CD14-positive monocyte (primary cell): ENCODE measurements at regions not wholly inside any gene's neighbourhood (a gene's known extent, or its start where the extent isn't known, plus 50 kb on each side); places are given as distances from the start of the nearest gene placed in this dataset.

Experiments
- DNase-seq, 3 donors: peaks; one replicate each; pipeline ENCODE4 v3.0.0-alpha.2; 2011 to 2022
- H2AFZ ChIP-seq: 2 replicates; pipeline ENCODE4 v1.6.0; 2012; ENCODE audit warnings: mild to moderate bottlenecking, low read depth, low read length, inconsistent platforms; ENCODE audit not compliant: insufficient read depth, poor library complexity, severe bottlenecking
- H3K27ac ChIP-seq, 2 donors: 1 replicate in 1 of 2; 2 replicates in 1 of 2; pipeline ENCODE4 v1.5.1; 2012 to 2013; ENCODE audit warnings: low read length in 2 of 2, control low read depth in 1 of 2, inconsistent platforms in 1 of 2, low read depth in 1 of 2, mild to moderate bottlenecking in 1 of 2
- H3K27me3 ChIP-seq, 2 donors: one replicate each; pipeline versions ENCODE4 v1.6.0 to v1.6.1; 2011 to 2013; ENCODE audit warnings: low read length in 2 of 2; ENCODE audit not compliant: control insufficient read depth in 2 of 2, insufficient read depth in 2 of 2
- H3K36me3 ChIP-seq, 2 donors: replicated peaks in 1 of 2; 1 replicate in 1 of 2; 2 replicates in 1 of 2; pipeline versions ENCODE4 v1.5.1 to v1.6.1; 2012 to 2013; ENCODE audit warnings: low read length in 2 of 2, control low read depth in 1 of 2, inconsistent platforms in 1 of 2, mild to moderate bottlenecking in 1 of 2; ENCODE audit not compliant: insufficient read depth in 2 of 2, control insufficient read depth in 1 of 2
- H3K4me1 ChIP-seq, 2 donors: 1 replicate in 1 of 2; 2 replicates in 1 of 2; pipeline versions ENCODE4 v1.5.1 to v1.6.1; 2012 to 2013; ENCODE audit warnings: low read length in 2 of 2, control low read depth in 1 of 2, inconsistent platforms in 1 of 2, mild to moderate bottlenecking in 1 of 2, moderate library complexity in 1 of 2; ENCODE audit not compliant: insufficient read depth in 2 of 2, control insufficient read depth in 1 of 2
- H3K4me2 ChIP-seq: replicated peaks from 2 replicates; pipeline ENCODE3; 2012; ENCODE audit warnings: low read length, moderate library complexity, mild to moderate bottlenecking; ENCODE audit not compliant: poor library complexity, severe bottlenecking; ENCODE audit errors: extremely low read depth
- H3K4me3 ChIP-seq, 3 experiments: fragments of 200-600 bp in 1 of 3; sonication (generic) in 1 of 3; replicated peaks in 1 of 3; 1 replicate in 2 of 3; 2 replicates in 1 of 3; pipeline ENCODE4 v1.5.1; 2011 to 2013; ENCODE audit warnings: low read length in 3 of 3, mild to moderate bottlenecking in 3 of 3, control low read depth in 2 of 3, low read depth in 2 of 3, inconsistent platforms in 1 of 3, moderate library complexity in 1 of 3
- H3K79me2 ChIP-seq: 2 replicates; pipeline ENCODE4 v1.6.0; 2012; ENCODE audit warnings: mild to moderate bottlenecking, control low read depth, inconsistent platforms, low read length, moderate library complexity; ENCODE audit not compliant: insufficient read depth
- H3K9ac ChIP-seq: 2 replicates; pipeline ENCODE4 v1.6.0; 2017; ENCODE audit warnings: low read length, mild to moderate bottlenecking; ENCODE audit not compliant: insufficient read depth, poor library complexity, severe bottlenecking
- H3K9me3 ChIP-seq, 2 donors: replicated peaks in 1 of 2; 1 replicate in 1 of 2; 2 replicates in 1 of 2; pipeline versions ENCODE4 v1.5.1 to v1.6.1; 2012 to 2013; ENCODE audit warnings: low read length in 2 of 2, control low read depth in 1 of 2; ENCODE audit not compliant: control insufficient read depth in 1 of 2, insufficient read depth in 1 of 2
- H4K20me1 ChIP-seq: 2 replicates; pipeline ENCODE4 v1.6.0; 2012; ENCODE audit warnings: mild to moderate bottlenecking, low read length, control low read depth, moderate library complexity; ENCODE audit not compliant: insufficient read depth
- H3K27ac Mint-ChIP-seq, 7 donors: one replicate each; pipeline ENCODE4 v1.8.0; 2020; ENCODE audit warnings: mild to moderate bottlenecking in 7 of 7, mixed read lengths in 7 of 7, moderate library complexity in 6 of 7, inconsistent platforms in 2 of 7
- H3K27me3 Mint-ChIP-seq, 3 donors: one replicate each; pipeline ENCODE4 v1.8.0; 2021 to 2022; ENCODE audit warnings: low read depth in 3 of 3, mild to moderate bottlenecking in 3 of 3, mixed read lengths in 3 of 3, moderate library complexity in 3 of 3, inconsistent platforms in 1 of 3
- H3K36me3 Mint-ChIP-seq, 2 donors: one replicate each; pipeline ENCODE4 v1.8.0; 2020; ENCODE audit warnings: mixed read lengths in 2 of 2, inconsistent platforms in 1 of 2, mild to moderate bottlenecking in 1 of 2
- H3K4me1 Mint-ChIP-seq: one replicate; pipeline ENCODE4 v1.8.0; 2020; ENCODE audit warnings: mild to moderate bottlenecking, mixed read lengths
- H3K4me3 Mint-ChIP-seq, 2 donors: one replicate each; pipeline ENCODE4 v1.8.0; 2020; ENCODE audit warnings: mild to moderate bottlenecking in 2 of 2, mixed read lengths in 2 of 2, moderate library complexity in 1 of 2
- H3K9me3 Mint-ChIP-seq, 7 donors: one replicate each; pipeline ENCODE4 v1.8.0; 2020 to 2022; ENCODE audit warnings: mixed read lengths in 7 of 7, mild to moderate bottlenecking in 6 of 7, moderate library complexity in 6 of 7, inconsistent platforms in 2 of 7
- WGBS: methylation state at CpG from one replicate; pipeline ENCODE4 v1.1.5; 2013; ENCODE audit warnings: missing lambda C conversion rate; ENCODE audit not compliant: insufficient coverage; 5-methylcytosine and 5-hydroxymethylcytosine counted together
- intact Hi-C, 2 donors: fragments of 100-400 bp; cut with micrococcal nuclease; formaldehyde crosslinking; loops; one replicate each; pipeline versions ENCODE4 v1.15.0 to v1.15.1; 2023
- TF ChIP-seq, protein P1 (sequence below): fragments of 200-600 bp; IDR thresholded peaks from one replicate; pipeline ENCODE4 v1.8.0; 2022; ENCODE audit warnings: antibody characterized with exemption, mild to moderate bottlenecking

DNA sequence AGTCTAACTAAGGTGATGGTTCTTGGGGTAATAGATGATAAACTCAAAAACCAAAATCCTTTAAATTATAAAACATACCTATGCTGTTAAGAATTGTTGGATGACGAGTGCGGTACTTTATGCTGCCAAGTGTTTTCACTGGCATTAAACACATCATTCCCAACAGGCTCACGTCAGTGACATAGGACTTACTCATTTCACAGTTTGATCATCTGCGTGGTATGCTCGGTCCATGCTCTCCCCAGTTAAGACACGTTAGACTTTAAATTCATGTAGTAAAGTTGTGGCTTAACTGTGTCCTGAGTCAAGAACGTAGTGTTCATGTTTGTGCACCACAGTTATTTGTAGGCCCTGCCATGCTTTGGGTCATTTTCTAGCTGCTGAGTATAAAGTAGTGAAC is 125.6 kb upstream of the MYT1L start:
- no peak overlapping the region for H3K4me3 ChIP-seq
- H3K36me3 ChIP-seq, result no peaks in the 10 kb centered on the region
- intact Hi-C loops, result no loop called here
- H3K27ac ChIP-seq, result no peak overlapping the region
- H3K9me3 Mint-ChIP-seq, result peaks cover 0 to 6% (median 2%) of the 10 kb centered on the region in 7 donors
- TF ChIP-seq, protein P1, sequence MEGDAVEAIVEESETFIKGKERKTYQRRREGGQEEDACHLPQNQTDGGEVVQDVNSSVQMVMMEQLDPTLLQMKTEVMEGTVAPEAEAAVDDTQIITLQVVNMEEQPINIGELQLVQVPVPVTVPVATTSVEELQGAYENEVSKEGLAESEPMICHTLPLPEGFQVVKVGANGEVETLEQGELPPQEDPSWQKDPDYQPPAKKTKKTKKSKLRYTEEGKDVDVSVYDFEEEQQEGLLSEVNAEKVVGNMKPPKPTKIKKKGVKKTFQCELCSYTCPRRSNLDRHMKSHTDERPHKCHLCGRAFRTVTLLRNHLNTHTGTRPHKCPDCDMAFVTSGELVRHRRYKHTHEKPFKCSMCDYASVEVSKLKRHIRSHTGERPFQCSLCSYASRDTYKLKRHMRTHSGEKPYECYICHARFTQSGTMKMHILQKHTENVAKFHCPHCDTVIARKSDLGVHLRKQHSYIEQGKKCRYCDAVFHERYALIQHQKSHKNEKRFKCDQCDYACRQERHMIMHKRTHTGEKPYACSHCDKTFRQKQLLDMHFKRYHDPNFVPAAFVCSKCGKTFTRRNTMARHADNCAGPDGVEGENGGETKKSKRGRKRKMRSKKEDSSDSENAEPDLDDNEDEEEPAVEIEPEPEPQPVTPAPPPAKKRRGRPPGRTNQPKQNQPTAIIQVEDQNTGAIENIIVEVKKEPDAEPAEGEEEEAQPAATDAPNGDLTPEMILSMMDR, result no peak
- DNase-seq, result no peak
- H3K27me3 Mint-ChIP-seq, result peaks cover 0 to 1% (median 0%) of the 10 kb centered on the region in 3 donors
- no peaks in the 10 kb centered on the region for H3K36me3 Mint-ChIP-seq
- no peak overlapping the region for H3K4me3 Mint-ChIP-seq
- WGBS, result 93% methylated on average over 4 of the region's 7 CpGs
- H3K79me2 ChIP-seq, result no peaks in the 10 kb centered on the region
- no peaks in the 10 kb centered on the region for H3K27me3 ChIP-seq
- no peaks in the 10 kb centered on the region for H4K20me1 ChIP-seq
- no peak overlapping the region for H3K9ac ChIP-seq
- H3K4me2 ChIP-seq, result no peak overlapping the region
- H3K9me3 ChIP-seq, result no peaks in the 10 kb centered on the region
- no peak overlapping the region for H3K27ac Mint-ChIP-seq
- no peaks in the 10 kb centered on the region for H3K4me1 Mint-ChIP-seq
- no peak overlapping the region for H2AFZ ChIP-seq
- no peaks in the 10 kb centered on the region for H3K4me1 ChIP-seq

DNA sequence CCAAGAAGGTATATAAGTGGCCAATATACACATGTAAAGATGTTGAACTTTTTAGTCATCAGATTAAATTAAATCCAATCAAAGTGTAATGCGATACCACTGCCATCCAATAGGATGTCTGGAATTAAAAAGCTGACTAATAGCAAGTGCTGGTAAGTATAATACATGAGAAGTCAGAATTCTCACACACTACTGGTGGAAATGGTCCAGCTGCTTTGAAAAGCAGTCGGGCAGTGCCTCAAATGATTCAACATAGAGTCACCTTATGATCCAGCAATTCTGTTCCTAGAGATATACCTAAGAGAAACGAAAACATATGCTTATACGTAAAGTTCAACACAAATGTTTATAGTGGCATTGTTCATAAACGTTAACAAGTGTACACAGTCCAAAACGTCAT is 124.1 kb upstream of the MYT1L start:
- peaks cover 0 to 6% (median 2%) of the 10 kb centered on the region in 7 donors for H3K9me3 Mint-ChIP-seq
- no peaks in the 10 kb centered on the region for H4K20me1 ChIP-seq
- intact Hi-C loops, result no loop called here
- H3K27me3 Mint-ChIP-seq, result peaks cover 0 to 2% (median 1%) of the 10 kb centered on the region in 3 donors
- H3K27ac Mint-ChIP-seq, result no peak overlapping the region
- WGBS, result 100% methylated on average over 1 of the region's 6 CpGs
- no peak overlapping the region for H2AFZ ChIP-seq
- H3K4me3 Mint-ChIP-seq, result no peak overlapping the region
- no peaks in the 10 kb centered on the region for H3K36me3 Mint-ChIP-seq
- no peaks in the 10 kb centered on the region for H3K4me1 Mint-ChIP-seq
- DNase-seq, result no peak
- H3K9ac ChIP-seq, result no peak overlapping the region
- no peaks in the 10 kb centered on the region for H3K36me3 ChIP-seq
- H3K79me2 ChIP-seq, result no peaks in the 10 kb centered on the region
- H3K27ac ChIP-seq, result no peak overlapping the region
- H3K4me3 ChIP-seq, result no peak overlapping the region
- H3K4me2 ChIP-seq, result no peak overlapping the region
- H3K4me1 ChIP-seq, result no peaks in the 10 kb centered on the region
- H3K9me3 ChIP-seq, result no peaks in the 10 kb centered on the region
- TF ChIP-seq, protein P1, result no peak
- no peaks in the 10 kb centered on the region for H3K27me3 ChIP-seq
